ENCODE measurements at regions not wholly inside any gene's neighbourhood (a gene's known extent, or its start where the extent isn't known, plus 50 kb on each side); places are given as distances from the start of the nearest gene placed in this dataset.

DNA sequence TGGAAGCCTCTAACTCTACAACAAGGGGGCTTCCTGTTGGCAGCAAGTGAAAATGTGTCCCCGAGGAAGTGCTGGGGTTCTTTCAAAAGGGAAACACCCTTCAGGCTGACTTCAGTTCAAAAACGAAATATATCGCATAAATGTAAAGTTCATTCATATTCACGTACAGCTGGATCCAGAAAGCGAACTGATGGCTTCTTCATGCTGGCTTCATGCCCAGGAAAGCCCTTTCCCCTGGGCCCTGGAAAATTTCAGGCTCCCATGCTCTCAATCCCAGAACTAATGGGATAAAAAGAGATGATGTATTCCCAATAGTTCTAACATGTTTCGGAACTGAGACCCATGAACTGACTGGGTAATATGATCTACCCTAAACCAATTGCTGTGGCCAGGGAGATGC, 104.7 kb upstream of the CDH13 start:
- TF ChIP-seq L3MBTL2 (conservative IDR thresholded peaks at IDR 0.05) (no peak), CTBP1 (IDR thresholded peaks at IDR 0.05; ENCODE audit: borderline replicate concordance) (no peak), ZNF384 (IDR thresholded peaks at IDR 0.05) (no peak), SUZ12 (IDR thresholded peaks at IDR 0.05) (no peak), LEF1 (IDR thresholded peaks at IDR 0.05; ENCODE audit: borderline replicate concordance) (no peak), FOXM1 (IDR thresholded peaks at IDR 0.05; ENCODE audit: borderline replicate concordance) (no peak), NFRKB (IDR thresholded peaks at IDR 0.05) (no peak), FOXA1 (IDR thresholded peaks at IDR 0.05) (no peak), BHLHE40 (IDR thresholded peaks at IDR 0.05; ENCODE audit: borderline replicate concordance) (no peak), SP1 (IDR thresholded peaks at IDR 0.05) (no peak), FOXK2 (IDR thresholded peaks at IDR 0.05) (no peak), TARDBP (IDR thresholded peaks at IDR 0.05) (no peak), HDGF (IDR thresholded peaks at IDR 0.05; ENCODE audit: borderline replicate concordance) (no peak), ARNT (IDR thresholded peaks at IDR 0.05) (no peak), ELF4 (IDR thresholded peaks at IDR 0.05) (no peak)
- TF ChIP-seq, protein P1, sequence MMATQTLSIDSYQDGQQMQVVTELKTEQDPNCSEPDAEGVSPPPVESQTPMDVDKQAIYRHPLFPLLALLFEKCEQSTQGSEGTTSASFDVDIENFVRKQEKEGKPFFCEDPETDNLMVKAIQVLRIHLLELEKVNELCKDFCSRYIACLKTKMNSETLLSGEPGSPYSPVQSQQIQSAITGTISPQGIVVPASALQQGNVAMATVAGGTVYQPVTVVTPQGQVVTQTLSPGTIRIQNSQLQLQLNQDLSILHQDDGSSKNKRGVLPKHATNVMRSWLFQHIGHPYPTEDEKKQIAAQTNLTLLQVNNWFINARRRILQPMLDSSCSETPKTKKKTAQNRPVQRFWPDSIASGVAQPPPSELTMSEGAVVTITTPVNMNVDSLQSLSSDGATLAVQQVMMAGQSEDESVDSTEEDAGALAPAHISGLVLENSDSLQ (IDR thresholded peaks at IDR 0.05) = no peak
- DNase-seq (ENCODE audit: extremely low spot score) = no peak
- POLR2A ChIA-PET = no interaction called here
- CTCF ChIA-PET = no interaction called here

GRCh38 chr16:82518811-82519210, 108.0 kb upstream of the CDH13 start:
- POLR2A ChIA-PET = no interaction called here
- TF ChIP-seq NFRKB (IDR thresholded peaks at IDR 0.05) (no peak), TARDBP (IDR thresholded peaks at IDR 0.05) (no peak), LEF1 (IDR thresholded peaks at IDR 0.05; ENCODE audit: borderline replicate concordance) (no peak), ARNT (IDR thresholded peaks at IDR 0.05) (no peak), FOXK2 (IDR thresholded peaks at IDR 0.05) (no peak)
- CTCF ChIA-PET = no interaction called here
- DNase-seq (ENCODE audit: extremely low spot score) = no peak

DNA sequence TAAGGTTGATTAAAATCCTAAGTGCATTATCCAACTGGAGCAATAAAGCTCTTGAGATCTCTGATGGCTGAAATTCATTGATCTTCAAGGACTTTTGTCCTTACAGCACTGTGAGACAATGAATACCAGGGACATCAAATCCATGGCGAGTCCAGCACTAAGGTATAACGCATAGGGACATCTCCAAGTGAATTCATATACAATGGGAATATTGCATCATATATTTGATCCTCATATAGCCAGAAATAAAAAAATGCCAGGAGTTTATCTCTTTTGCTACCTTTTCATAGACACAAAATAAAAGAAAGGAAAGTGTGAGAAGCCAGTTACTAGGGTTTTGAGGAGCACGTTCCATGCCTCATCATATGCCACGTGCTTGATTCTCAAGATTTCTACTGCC, 112.5 kb upstream of the CDH13 start:
- CTCF ChIA-PET = no interaction called here
- TF ChIP-seq SP1 (IDR thresholded peaks at IDR 0.05) (no peak), SUZ12 (IDR thresholded peaks at IDR 0.05) (no peak), ARNT (IDR thresholded peaks at IDR 0.05) (no peak), FOXK2 (IDR thresholded peaks at IDR 0.05) (no peak), FOXA1 (IDR thresholded peaks at IDR 0.05) (no peak), HDGF (IDR thresholded peaks at IDR 0.05; ENCODE audit: borderline replicate concordance) (no peak), TARDBP (IDR thresholded peaks at IDR 0.05) (no peak), LEF1 (IDR thresholded peaks at IDR 0.05; ENCODE audit: borderline replicate concordance) (no peak), CTBP1 (IDR thresholded peaks at IDR 0.05; ENCODE audit: borderline replicate concordance) (no peak), ELF4 (IDR thresholded peaks at IDR 0.05) (no peak), L3MBTL2 (conservative IDR thresholded peaks at IDR 0.05) (no peak), ZNF384 (IDR thresholded peaks at IDR 0.05) (no peak), BHLHE40 (IDR thresholded peaks at IDR 0.05; ENCODE audit: borderline replicate concordance) (no peak), NFRKB (IDR thresholded peaks at IDR 0.05) (no peak), FOXM1 (IDR thresholded peaks at IDR 0.05; ENCODE audit: borderline replicate concordance) (no peak)
- TF ChIP-seq, protein P1 (IDR thresholded peaks at IDR 0.05) = no peak
- POLR2A ChIA-PET = no interaction called here
- no peak for DNase-seq (ENCODE audit: extremely low spot score)

- POLR2A ChIA-PET = no interaction called here
- TF ChIP-seq, protein P1 (IDR thresholded peaks at IDR 0.05) = no peak
- TF ChIP-seq ZNF384 (IDR thresholded peaks at IDR 0.05) (no peak), CTBP1 (IDR thresholded peaks at IDR 0.05; ENCODE audit: borderline replicate concordance) (no peak)
- no peak for DNase-seq (ENCODE audit: extremely low spot score)
- CTCF ChIA-PET = no interaction called here
These were observed 115.9 kb upstream of the CDH13 start for GRCh38 chr16:82510789-82511305.

DNA sequence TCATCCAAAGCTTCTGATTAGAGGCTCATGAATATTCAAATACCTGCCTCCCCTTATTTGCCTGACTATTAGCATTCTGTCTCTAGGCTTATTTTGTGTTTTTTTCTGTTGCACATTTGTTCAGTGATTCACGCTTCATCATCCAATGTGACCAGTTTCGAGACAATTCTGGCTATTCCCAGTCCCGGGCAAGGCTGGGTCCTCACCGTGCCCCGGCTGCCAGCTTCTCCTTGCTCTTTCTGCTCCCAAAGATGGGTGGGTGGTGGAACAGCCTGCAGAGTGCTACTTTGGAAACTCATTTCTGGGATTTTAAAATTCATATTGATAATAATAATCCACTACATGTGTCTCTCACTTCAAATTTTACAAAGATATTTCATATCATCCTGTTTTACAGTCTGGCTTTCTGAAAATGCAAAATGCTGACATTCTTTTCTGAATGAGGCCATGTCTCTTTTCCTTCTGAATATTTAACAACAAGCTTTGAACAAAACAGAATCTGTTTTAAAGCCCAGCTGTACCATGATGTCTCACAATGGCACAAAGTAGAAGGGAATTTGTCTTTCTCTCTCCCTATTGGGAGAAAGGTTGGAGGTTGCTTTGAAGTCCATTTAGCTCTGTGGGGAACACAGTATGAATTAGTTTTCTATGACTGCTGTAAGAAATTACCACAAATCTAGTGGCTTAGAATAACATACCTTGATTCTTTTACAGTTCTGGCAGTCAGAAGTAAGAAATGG, 116.9 kb upstream of the CDH13 start:
- ChIA-PET POLR2A (no interaction called here), CTCF (no interaction called here)
- no peak for DNase-seq (ENCODE audit: extremely low spot score)
- TF ChIP-seq FOXK2 (IDR thresholded peaks at IDR 0.05) (no peak), ELF4 (IDR thresholded peaks at IDR 0.05) (no peak), ARNT (IDR thresholded peaks at IDR 0.05) (no peak), SUZ12 (IDR thresholded peaks at IDR 0.05) (no peak), FOXM1 (IDR thresholded peaks at IDR 0.05; ENCODE audit: borderline replicate concordance) (no peak), FOXA1 (IDR thresholded peaks at IDR 0.05) (no peak), NFRKB (IDR thresholded peaks at IDR 0.05) (no peak), L3MBTL2 (conservative IDR thresholded peaks at IDR 0.05) (no peak), TARDBP (IDR thresholded peaks at IDR 0.05) (no peak), CTBP1 (IDR thresholded peaks at IDR 0.05; ENCODE audit: borderline replicate concordance) (no peak), ZNF384 (IDR thresholded peaks at IDR 0.05) (no peak), HDGF (IDR thresholded peaks at IDR 0.05; ENCODE audit: borderline replicate concordance) (no peak), SP1 (IDR thresholded peaks at IDR 0.05) (no peak), BHLHE40 (IDR thresholded peaks at IDR 0.05; ENCODE audit: borderline replicate concordance) (no peak), LEF1 (IDR thresholded peaks at IDR 0.05; ENCODE audit: borderline replicate concordance) (no peak)
- TF ChIP-seq, protein P1 (IDR thresholded peaks at IDR 0.05) = no peak

Measured in HEK293T (cell line).